GM23248 (cell line): ENCODE measurements at regions not wholly inside any gene's neighbourhood (a gene's known extent, or its start where the extent isn't known, plus 50 kb on each side); places are given as distances from the start of the nearest gene placed in this dataset.
A peak's percentile ranks its signal among the peaks of the same experiment; 100 is the strongest.

Experiments used
- DNase-seq: peaks from one replicate; pipeline ENCODE4 v3.0.0-alpha.2; 2015
- H2AFZ ChIP-seq: fragments of 200-600 bp; sonication (generic); 2 replicates; pipeline ENCODE4 v1.6.1; 2016; ENCODE audit warnings: antibody characterized with exemption
- H3F3A ChIP-seq: fragments of 200-600 bp; sonication (generic); 2 replicates; pipeline ENCODE4 v1.6.1; 2016; ENCODE audit warnings: mild to moderate bottlenecking, antibody characterized with exemption, mixed run types; ENCODE audit not compliant: insufficient read depth
- H3K27ac ChIP-seq: fragments of 200-600 bp; sonication (generic); 2 replicates; pipeline ENCODE4 v1.5.1; 2016; ENCODE audit warnings: mild to moderate bottlenecking
- H3K27me3 ChIP-seq: fragments of 200-600 bp; sonication (generic); replicated peaks from 2 replicates; pipeline ENCODE4 v1.6.1; 2016; ENCODE audit warnings: mild to moderate bottlenecking; ENCODE audit not compliant: insufficient read depth
- H3K36me3 ChIP-seq: fragments of 200-600 bp; sonication (generic); 2 replicates; pipeline ENCODE4 v1.6.1; 2016; ENCODE audit warnings: low read depth, mild to moderate bottlenecking
- H3K4me1 ChIP-seq: fragments of 200-600 bp; sonication (generic); 2 replicates; pipeline ENCODE4 v1.6.1; 2016; ENCODE audit warnings: mild to moderate bottlenecking; ENCODE audit not compliant: insufficient read depth
- H3K4me2 ChIP-seq: fragments of 200-600 bp; sonication (generic); one replicate; pipeline ENCODE4 v1.6.1; 2016; ENCODE audit warnings: mild to moderate bottlenecking; ENCODE audit not compliant: unreplicated experiment
- H3K4me3 ChIP-seq: fragments of 200-600 bp; sonication (generic); 2 replicates; pipeline ENCODE4 v1.5.1; 2016; ENCODE audit warnings: mild to moderate bottlenecking
- H3K79me2 ChIP-seq: fragments of 200-600 bp; sonication (generic); 2 replicates; pipeline ENCODE4 v1.6.1; 2016; ENCODE audit warnings: mild to moderate bottlenecking; ENCODE audit not compliant: insufficient read depth
- H3K9ac ChIP-seq: fragments of 200-600 bp; sonication (generic); 2 replicates; pipeline ENCODE4 v1.6.1; 2016; ENCODE audit warnings: mild to moderate bottlenecking
- H3K9me2 ChIP-seq: fragments of 200-600 bp; sonication (generic); 2 replicates; pipeline ENCODE4 v1.6.1; 2016; ENCODE audit warnings: mixed run types, mild to moderate bottlenecking, moderate library complexity; ENCODE audit not compliant: insufficient read depth
- H3K9me3 ChIP-seq: fragments of 200-600 bp; sonication (generic); one replicate; pipeline ENCODE4 v1.6.1; 2017; ENCODE audit warnings: low read depth
- H4K20me1 ChIP-seq: fragments of 200-600 bp; sonication (generic); 2 replicates; pipeline ENCODE4 v1.6.0; 2016; ENCODE audit not compliant: insufficient read depth
- EZH2 ChIP-seq: fragments of 200-600 bp; sonication (generic); IDR thresholded peaks from 2 replicates; pipeline ENCODE4 v1.6.1; 2018; ENCODE audit warnings: antibody characterized with exemption, mild to moderate bottlenecking; ENCODE audit not compliant: insufficient read depth, poor library complexity, severe bottlenecking
- EZH2phosphoT487 ChIP-seq: fragments of 200-600 bp; sonication (generic); IDR thresholded peaks from 2 replicates; pipeline ENCODE4 v1.6.1; 2018; ENCODE audit warnings: antibody characterized with exemption, moderate library complexity, mild to moderate bottlenecking, low read depth; ENCODE audit not compliant: insufficient read depth
- WGBS, 2 experiments: methylation state at CpG; one replicate each; pipeline ENCODE4 v1.1.6; 2015 to 2017; ENCODE audit warnings: low lambda C conversion rate in 2 of 2, low coverage in 1 of 2; ENCODE audit errors: missing lambda C conversion rate in 2 of 2; 5-methylcytosine and 5-hydroxymethylcytosine counted together
- in situ Hi-C: fragments of 300-500 bp; cut with MboI; formaldehyde crosslinking; loops from 2 replicates; pipeline ENCODE4 v1.15.0; 2020

GRCh38 chr3:99418709-99419108 lies 219.7 kb upstream of the COL8A1 start:
- H3K4me1 ChIP-seq = peaks cover 22% of the 10 kb centered on the region
- DNase-seq = peak; percentile 6
- WGBS, 2 experiments = 35 to 41% methylated on average over 3 of the region's 3 CpGs

GRCh38 chr3:99418209-99418635 lies 220.2 kb upstream of the COL8A1 start:
- Histone ChIP-seq H3K9ac (no peak overlapping the region), H3K27me3 (no peaks in the 10 kb centered on the region), H3K9me2 (no peaks in the 10 kb centered on the region), H3K4me3 (no peak overlapping the region), H3K9me3 (no peaks in the 10 kb centered on the region), H3K4me1 (peaks cover 27% of the 10 kb centered on the region), H4K20me1 (no peaks in the 10 kb centered on the region), H2AFZ (no peak overlapping the region), H3F3A (peaks cover 22% of the 10 kb centered on the region), H3K79me2 (no peaks in the 10 kb centered on the region), H3K36me3 (no peaks in the 10 kb centered on the region), H3K27ac (no peak overlapping the region), H3K4me2 (no peak overlapping the region)
- WGBS, 2 experiments = 76 to 83% methylated on average over 2 of the region's 2 CpGs
- in situ Hi-C loops = no loop called here
- no peak for DNase-seq
- no peak for TF ChIP-seq EZH2
- TF ChIP-seq EZH2phosphoT487 = no peak

More at GRCh38 chr3:99418709-99419108, 219.7 kb upstream of the COL8A1 start:
- H3K4me2 ChIP-seq = peak overlapping the region; percentile 49
- no peaks in the 10 kb centered on the region for H3K79me2 ChIP-seq
- in situ Hi-C loops = no loop called here
- H3K9ac ChIP-seq = no peak overlapping the region
- no peaks in the 10 kb centered on the region for H3K36me3 ChIP-seq
- TF ChIP-seq EZH2 (no peak), EZH2phosphoT487 (no peak)
- peak overlapping the region; percentile 44 for H3K27ac ChIP-seq
- H3K27me3 ChIP-seq = no peaks in the 10 kb centered on the region
- no peaks in the 10 kb centered on the region for H3K9me3 ChIP-seq
- no peak overlapping the region for H3K4me3 ChIP-seq
- no peaks in the 10 kb centered on the region for H3K9me2 ChIP-seq
- H4K20me1 ChIP-seq = no peaks in the 10 kb centered on the region
- peaks cover 19% of the 10 kb centered on the region for H3F3A ChIP-seq
- peak overlapping the region; percentile 38 for H2AFZ ChIP-seq

GRCh38 chr3:99413504-99413903 lies 224.9 kb upstream of the COL8A1 start:
- H2AFZ ChIP-seq = peak overlapping the region; percentile 44
- 0 to 9% methylated on average over 1 of the region's 1 CpG for WGBS, 2 experiments
- H3K27me3 ChIP-seq = no peaks in the 10 kb centered on the region
- peak overlapping the region; percentile 52 for H3K4me2 ChIP-seq
- H4K20me1 ChIP-seq = no peaks in the 10 kb centered on the region
- H3K27ac ChIP-seq = peak overlapping the region; percentile 57
- no peaks in the 10 kb centered on the region for H3K9me3 ChIP-seq
- no peaks in the 10 kb centered on the region; the same call in 1 of the 2 replicates for H3K9me2 ChIP-seq
- no peaks in the 10 kb centered on the region for H3K79me2 ChIP-seq
- H3K4me3 ChIP-seq = no peak overlapping the region
- DNase-seq = peak; percentile 64
- H3F3A ChIP-seq = peaks cover 23% of the 10 kb centered on the region
- H3K9ac ChIP-seq = no peak overlapping the region
- TF ChIP-seq EZH2 = no peak
- TF ChIP-seq EZH2phosphoT487 = no peak
- peaks cover 45% of the 10 kb centered on the region for H3K4me1 ChIP-seq
- in situ Hi-C loops = no loop called here
- H3K36me3 ChIP-seq = no peaks in the 10 kb centered on the region

GRCh38 chr3:99410789-99411311 lies 227.5 kb upstream of the COL8A1 start:
- Histone ChIP-seq H3K9me3 (no peaks in the 10 kb centered on the region), H3K4me2 (no peak overlapping the region), H2AFZ (peak overlapping the region; percentile 40), H3K9me2 (no peaks in the 10 kb centered on the region; the same call in 1 of the 2 replicates), H3K36me3 (no peaks in the 10 kb centered on the region), H3K4me3 (no peak overlapping the region), H3K27ac (peak overlapping the region; percentile 80), H3K9ac (peak overlapping the region; percentile 37), H3K4me1 (peaks cover 42% of the 10 kb centered on the region), H3F3A (peaks cover 21% of the 10 kb centered on the region; the same call in 1 of the 2 replicates), H3K79me2 (no peaks in the 10 kb centered on the region), H3K27me3 (no peaks in the 10 kb centered on the region), H4K20me1 (no peaks in the 10 kb centered on the region)
- WGBS, 2 experiments = 4% methylated on average over 7 of the region's 7 CpGs
- peak; percentile 90 for DNase-seq
- TF ChIP-seq EZH2 (no peak), EZH2phosphoT487 (no peak)
- in situ Hi-C loops = no loop called here
